GM12874 (cell line): ENCODE measurements at regions not wholly inside any gene's neighbourhood (a gene's known extent, or its start where the extent isn't known, plus 50 kb on each side); places are given as distances from the start of the nearest gene placed in this dataset.

Experiments used
- TF ChIP-seq, protein P1 (sequence below): IDR thresholded peaks from 2 replicates; pipeline ENCODE4 v1.5.1; 2011; ENCODE audit warnings: low read depth, mild to moderate bottlenecking, control low read depth, low read length, moderate library complexity; ENCODE audit not compliant: insufficient read depth

DNA sequence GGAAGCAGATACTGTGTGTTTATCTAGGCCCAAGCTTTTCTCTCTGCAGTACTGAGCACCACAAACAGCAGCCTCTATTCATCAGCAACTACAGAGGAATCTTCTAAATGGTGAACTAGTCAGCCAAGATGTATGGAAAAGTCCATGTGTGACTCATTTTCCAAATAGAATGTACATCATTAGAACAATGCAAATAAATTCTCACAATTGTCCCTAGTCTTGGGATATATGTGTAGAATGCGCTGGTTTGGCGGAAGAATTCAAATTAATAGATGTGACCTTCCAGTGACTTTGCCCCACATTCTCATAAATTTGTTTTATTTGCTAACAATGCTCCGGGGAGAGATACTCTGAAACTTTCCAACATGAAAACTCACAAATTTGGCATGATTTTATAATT, 436.2 kb downstream of the CBLN4 start:
- TF ChIP-seq, protein P1, sequence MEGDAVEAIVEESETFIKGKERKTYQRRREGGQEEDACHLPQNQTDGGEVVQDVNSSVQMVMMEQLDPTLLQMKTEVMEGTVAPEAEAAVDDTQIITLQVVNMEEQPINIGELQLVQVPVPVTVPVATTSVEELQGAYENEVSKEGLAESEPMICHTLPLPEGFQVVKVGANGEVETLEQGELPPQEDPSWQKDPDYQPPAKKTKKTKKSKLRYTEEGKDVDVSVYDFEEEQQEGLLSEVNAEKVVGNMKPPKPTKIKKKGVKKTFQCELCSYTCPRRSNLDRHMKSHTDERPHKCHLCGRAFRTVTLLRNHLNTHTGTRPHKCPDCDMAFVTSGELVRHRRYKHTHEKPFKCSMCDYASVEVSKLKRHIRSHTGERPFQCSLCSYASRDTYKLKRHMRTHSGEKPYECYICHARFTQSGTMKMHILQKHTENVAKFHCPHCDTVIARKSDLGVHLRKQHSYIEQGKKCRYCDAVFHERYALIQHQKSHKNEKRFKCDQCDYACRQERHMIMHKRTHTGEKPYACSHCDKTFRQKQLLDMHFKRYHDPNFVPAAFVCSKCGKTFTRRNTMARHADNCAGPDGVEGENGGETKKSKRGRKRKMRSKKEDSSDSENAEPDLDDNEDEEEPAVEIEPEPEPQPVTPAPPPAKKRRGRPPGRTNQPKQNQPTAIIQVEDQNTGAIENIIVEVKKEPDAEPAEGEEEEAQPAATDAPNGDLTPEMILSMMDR = no peak

GRCh38 chr20:55567826-55568225, 437.5 kb downstream of the CBLN4 start:
- TF ChIP-seq, protein P1 = no peak

- TF ChIP-seq, protein P1 = no peak
Measured at GRCh38 chr20:55565096-55565773, 440.1 kb downstream of the CBLN4 start.

DNA sequence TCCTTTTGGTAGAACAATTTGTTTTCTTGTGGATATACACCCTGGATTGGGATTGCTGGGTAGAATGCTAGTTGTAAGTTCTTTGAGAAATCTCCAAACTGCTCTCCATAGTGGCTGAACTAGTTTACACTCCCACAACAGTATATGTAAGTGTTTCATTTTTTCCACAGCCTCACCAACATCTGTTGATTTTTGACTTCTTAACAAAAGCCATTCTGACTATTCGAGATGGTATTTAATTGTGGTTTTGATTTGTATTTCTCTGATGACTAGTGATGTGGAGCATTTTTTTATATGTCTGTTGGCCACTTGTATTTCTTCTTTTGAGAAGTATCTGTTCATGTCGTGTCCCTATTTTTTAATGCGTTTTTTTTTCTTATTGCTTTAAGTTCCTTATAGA, 444.1 kb downstream of the CBLN4 start:
- TF ChIP-seq, protein P1 = no peak

DNA sequence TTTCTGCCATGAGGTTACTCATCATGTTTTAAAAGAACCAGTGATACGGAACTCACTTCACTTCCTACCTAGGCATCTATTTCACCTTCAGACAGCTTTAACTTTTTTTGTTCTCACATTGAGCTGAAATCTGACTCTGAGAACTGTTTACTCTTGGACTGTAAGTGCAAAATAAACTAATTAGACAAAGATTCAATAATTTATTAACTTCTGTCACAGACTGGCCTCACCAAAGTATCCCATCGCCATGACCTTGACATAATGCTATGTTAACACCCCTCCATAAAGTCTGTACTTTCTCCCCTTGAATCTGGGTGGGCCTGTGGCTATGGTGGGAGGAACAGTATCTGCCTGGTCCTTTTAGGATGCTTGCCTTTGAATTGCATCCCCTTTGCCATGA, 448.1 kb downstream of the CBLN4 start:
- TF ChIP-seq, protein P1 = no peak

GRCh38 chr20:55555075-55555650, 450.2 kb downstream of the CBLN4 start:
- TF ChIP-seq, protein P1 = no peak

DNA sequence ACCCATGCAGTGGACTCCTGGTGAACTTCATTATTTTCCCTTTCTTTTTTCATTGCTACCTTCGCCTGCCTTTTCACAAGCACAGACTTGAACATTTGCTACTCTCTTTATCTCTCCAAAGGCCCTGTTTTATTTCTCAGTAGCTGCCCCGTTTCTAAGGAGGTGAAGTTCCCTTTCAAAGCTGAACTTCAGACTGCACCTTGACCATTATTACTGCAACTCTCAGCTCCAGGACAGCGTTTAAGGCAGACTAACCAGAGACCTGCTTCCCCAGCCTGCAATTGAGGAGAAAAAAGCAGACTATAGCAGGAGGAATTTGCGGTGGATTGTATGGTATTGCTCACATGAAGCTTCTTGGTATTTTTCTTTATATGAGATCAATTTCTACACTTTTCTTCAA, 460.7 kb downstream of the CBLN4 start:
- TF ChIP-seq, protein P1 = no peak
